HG03066 (cell line): ENCODE measurements at regions not wholly inside any gene's neighbourhood (a gene's known extent, or its start where the extent isn't known, plus 50 kb on each side); places are given as distances from the start of the nearest gene placed in this dataset.
"Not testable (repeated sequence)": the region's sequence is repeated elsewhere in the genome, so short reads cannot be mapped to it uniquely, and the experiment has no call there.

Source experiments
- ATAC-seq: cut with Tn5 transposase; IDR thresholded peaks from one replicate; pipeline ENCODE4 v1.9.1; 2021; ENCODE audit warnings: low read depth; ENCODE audit not compliant: unreplicated experiment

DNA sequence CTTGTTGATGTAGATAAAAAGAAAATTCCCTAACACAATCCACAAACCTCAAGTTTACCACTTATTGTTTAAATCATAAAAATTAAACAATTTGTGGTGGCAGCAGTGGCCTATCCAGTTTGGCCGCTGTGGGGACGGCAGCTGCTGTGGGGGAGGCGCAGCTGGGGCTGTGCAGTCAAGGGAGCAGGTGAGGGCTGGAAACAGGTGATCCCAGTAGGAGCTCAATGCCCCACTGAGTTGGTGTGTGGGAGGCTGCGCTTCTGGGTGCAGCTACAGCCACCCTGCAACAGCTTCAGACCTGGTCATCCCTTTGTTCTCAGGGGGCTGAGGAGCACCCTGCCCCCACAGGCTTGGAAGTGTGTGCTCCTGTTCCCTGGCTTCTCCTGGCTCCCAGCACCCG, 266.0 kb upstream of the FSIP2 start:
- no peak for ATAC-seq

DNA sequence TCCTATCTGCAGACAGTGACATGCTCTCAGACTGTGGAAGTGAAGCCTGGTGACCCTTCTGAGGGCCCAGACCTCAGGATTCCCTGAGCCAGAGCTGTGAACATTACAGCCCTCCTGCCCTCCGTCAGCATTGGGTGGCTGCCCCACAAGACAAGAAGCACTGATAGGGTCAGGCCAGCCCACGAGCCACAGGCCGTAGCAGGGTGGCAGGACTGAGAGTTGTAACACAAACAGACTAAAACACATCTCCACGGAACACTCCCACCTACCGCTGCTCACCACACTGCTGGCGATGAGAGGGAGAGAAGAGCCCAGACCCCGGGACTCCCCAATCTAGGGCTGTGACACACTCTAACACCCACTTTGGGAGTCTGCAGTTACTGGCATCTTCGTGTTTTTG, 264.8 kb upstream of the FSIP2 start:
- no peak for ATAC-seq

DNA sequence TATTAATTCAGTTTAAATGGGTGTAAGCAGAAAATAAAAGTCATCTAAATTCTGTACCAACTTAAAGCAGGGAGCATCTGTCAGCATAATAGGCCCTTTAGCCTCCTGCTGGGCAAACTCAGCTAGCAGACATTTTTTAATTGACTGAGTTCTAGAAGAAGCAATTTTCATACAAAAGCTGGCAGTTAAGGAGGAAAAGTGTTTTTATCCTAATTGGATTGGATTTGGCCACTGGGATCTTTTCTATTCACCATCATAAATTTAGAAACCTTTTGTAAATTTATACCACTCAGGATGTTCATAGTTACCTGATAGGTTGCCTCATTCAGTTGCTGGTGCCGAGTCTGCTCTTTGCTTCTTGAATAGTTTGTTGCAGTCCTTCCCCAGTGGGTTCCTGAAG, 262.7 kb upstream of the FSIP2 start:
- no peak for ATAC-seq

DNA sequence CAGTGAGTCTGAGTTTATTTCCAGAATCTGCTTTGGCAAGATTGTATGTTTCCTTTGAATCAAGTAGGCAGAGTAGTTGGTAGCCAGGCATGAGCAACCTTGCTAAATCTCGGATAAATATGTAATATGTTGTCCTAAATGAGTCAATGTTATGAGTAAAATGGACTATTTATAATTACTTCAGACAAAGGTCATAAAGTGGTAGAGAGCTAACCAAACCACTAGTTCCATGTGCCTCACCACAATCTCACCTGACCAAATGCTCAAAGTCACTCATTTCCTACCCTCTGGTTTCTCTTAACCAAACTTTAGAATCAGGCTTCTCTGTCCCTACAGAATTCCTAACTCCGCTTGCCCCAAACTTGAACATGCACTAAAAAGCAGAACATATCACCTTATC, 261.2 kb upstream of the FSIP2 start:
- ATAC-seq: no peak

DNA sequence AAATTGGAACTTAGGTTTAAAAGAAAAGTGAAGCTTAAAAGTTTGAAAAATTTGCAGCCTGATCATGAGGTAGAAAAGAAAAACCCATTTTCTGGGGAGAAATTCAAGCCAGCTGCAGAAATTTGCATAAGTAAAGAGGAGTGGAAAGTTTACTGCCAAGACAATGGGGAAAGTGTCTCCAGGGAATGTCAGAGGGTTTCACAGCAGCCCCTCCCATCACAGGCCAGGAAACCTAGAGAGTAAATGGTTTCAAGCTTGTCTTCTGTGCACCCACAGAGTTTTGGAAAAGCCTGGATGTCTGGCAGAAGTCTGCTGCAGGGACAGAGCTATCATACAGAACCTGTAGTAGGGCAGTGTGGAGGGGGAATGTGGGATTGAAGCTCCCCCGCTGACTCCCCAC, 254.0 kb upstream of the FSIP2 start:
- no peak for ATAC-seq

DNA sequence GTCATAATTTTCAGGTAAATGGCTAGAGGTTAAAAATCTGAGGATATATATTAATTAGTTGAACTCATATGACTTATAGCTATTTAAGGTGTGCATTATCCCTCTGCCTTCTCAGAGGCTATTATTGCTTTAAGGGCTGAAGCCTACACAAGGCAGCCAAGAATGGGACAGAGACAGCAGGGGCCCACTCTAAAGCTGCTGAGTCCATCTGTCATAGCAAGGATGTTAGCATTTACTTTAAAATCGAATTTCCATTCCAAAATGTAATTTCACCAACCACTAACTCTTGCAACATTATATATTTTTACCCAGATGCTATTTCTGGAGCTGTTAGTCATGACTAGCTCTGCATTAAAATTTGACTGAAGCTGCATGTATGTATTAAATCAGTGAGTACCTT, 236.3 kb upstream of the FSIP2 start:
- ATAC-seq: no peak

DNA sequence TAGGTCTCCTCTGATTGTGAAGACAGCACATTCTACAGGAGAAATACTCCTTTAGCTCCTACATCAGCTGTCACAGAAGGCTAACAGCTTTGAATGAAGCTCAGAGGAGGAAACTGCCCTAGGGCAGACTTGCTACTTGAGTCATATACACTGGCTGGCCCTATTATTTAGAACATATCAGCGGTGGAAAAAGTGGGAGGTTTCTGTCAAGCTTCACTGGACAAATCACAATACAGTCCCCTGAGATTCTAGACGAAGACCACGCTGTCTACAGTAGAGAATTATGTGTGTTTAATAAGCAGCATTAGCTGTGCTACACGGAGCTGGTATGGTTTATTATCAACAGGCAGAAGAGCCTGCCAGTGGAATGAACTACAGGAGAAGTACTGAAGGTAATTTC, 230.9 kb upstream of the FSIP2 start:
- no peak for ATAC-seq

DNA sequence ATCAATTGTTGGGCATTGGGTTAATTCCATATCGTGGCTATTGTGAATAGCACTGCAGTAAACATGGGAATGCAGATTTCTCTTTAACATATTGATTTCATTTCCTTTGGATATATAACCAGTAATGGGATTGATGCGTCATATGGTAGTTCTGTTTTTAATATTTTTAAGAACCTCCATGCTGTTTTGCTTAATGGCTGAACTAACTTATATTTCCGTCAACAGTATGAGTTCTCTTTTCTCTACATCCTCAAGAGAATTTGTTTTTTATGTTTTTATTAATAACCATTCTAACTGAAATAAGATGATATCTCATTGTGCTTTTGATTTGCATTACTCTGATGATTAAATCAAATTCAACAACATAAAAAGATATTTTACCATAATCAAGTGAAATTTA, 228.5 kb upstream of the FSIP2 start:
- no peak for ATAC-seq

DNA sequence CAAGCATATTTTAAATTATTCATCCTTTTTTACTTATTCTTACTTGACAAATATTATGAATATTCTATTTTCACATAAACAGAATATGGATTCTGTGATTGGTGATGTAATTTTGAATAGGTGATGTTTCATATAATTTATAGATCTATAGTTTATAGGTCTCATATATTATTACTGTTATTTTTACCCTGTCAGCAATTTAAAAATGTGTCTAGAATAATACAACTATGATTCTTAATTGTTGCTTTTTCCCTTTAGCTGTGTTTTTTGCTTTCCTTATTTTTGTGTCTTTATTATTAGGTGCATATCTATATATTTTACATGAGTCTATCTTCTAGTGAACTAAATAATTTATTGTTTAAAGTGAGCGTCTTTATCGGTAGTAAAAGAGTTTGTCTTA, 226.7 kb upstream of the FSIP2 start:
- ATAC-seq: no peak

DNA sequence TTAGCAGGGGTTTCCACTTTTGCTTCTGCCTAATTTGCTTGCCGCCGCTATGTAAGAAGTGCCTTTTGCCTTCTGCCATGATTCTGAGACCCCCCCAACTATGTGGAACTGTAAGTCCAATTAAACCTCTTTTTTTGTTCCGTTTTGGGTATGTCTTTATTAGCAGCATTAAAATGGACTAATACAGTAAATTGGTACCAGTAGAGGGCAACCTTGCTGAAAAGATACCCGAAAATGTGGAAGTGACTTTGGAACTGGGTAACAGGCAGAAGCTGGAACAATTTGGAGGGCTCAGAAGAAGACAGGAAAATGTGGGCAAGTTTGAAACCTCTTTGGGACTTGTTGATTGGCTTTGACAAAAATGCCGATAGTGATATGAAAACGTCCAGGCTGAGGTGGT, 216.1 kb upstream of the FSIP2 start:
- no peak for ATAC-seq

DNA sequence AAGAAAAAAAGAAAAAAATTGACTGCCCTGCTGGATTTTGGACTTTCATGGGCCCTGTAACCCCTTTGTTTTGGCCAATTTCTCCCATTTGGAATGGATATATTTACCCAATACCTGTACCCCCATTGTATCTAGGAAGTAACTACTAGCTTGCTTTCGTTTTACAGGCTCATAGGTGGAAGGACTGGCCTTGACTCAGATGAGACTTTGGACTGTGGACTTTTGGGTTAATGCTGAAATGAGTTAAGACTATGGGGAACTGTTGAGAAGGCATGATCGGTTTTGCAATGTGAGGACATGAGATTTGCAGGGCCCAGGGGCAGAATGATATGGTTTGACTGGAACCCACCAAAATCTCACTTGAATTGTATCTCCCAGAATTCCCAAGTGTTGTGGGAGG, 214.4 kb upstream of the FSIP2 start:
- ATAC-seq: not testable (repeated sequence)

DNA sequence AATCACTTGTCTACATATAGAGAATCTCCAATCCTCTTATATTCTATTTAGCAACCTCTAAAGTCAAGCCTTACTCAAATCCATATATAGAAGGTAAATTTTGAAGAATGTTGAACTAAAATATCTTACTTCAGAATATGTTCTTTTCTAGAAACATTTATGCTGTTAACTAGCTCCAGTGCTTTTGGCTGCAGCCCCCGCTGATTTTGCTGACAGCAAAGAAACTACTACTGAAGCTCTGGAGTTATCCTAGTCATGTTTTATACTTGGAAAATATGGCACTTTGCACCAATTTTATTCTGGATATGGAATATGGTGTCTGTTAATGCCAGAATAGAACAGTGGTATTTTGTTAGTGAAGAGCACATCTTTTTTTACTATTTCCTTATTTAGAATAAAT, 212.4 kb upstream of the FSIP2 start:
- ATAC-seq: no peak

DNA sequence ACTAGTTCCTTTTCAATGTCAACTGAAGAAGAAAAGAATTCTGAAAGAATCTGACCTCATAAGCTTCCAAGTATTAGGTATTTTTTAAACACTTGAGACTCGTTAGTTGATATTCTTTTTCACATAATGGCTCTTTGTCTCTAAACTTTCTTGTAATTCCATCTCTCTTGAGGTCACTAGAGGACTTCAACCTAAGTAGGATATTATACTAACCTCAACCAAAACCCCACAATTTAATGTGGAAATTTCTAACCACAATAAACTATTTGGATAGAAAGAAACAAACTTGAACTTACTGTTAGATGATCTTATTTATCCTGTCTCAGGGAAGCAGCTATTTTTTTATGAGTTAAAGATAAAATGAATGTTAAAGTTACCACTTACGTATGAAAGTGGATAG, 206.9 kb upstream of the FSIP2 start:
- no peak for ATAC-seq

DNA sequence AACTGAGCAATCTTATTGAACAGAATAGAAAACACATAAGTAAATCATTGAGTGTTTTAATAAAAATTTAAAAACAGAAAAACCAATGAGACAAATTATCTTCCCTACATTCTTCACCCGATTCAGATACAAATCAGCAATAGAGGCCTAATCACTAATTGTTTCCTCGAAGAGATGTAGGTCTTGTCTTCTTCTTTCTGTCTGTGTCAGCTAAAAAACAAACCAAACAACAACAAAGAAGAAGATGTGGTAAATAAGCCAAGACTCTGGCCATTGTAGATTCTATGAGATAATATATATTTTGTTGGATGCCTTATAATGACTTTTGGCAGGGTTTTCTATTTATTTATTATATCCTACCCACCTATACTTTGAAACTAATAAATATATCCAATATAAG, 200.9 kb upstream of the FSIP2 start:
- no peak for ATAC-seq

DNA sequence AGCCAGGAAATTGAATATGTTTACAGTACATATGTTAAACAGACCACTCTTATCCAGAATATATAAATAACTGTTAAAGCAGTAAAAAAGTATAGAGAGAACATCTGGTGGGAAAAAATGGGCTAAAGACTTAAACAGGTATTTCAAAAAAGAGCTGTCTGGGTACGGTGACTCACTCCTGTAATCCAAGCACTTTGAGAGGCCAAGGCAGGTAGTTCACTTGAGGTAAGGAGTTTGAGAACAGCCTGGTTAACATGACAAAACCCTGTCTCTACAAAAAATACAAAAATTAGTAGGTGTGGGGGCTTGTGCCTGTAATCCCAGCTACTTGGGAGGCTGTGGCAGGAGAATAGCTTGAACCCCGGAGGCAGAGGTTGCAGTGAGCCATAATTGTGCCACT, 171.4 kb upstream of the FSIP2 start:
- no peak for ATAC-seq

DNA sequence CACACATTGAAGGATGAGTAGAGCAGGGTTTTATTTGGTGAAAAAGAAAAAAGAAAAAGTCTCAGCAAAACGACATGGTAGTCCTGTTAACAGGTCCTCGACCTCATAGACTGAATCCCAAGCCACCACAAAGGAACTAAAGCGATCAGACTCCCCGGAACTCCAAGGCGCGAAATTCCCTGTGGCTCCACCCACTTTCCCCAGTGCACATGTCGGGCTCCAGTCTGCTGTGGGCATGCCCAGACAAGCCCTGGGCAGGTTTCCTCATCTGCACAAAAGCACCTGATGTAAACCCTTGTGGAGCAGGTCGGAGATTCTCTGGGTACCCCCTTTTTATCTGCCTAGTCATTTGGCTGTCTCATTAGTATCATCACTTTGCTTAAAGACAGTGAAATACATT, 170.7 kb upstream of the FSIP2 start:
- ATAC-seq: no peak

DNA sequence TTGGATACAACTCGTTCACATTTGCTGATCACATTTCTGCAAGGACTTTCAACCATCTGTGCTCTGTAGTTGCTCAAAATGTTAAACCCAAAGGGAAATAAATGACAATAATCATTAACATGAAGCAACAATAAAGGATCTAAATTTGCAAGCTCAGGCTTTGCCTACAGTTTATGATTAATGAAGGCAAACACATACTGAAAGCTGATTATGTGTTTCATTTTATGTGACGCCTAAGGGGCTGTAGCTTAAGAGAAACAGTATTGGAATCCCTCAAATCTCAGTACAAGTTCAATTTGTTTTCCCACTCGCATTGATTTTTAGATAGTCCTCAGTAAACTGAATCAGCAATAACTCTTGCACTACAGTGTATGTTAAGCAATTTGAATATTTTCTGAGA, 160.3 kb upstream of the FSIP2 start:
- ATAC-seq: no peak

DNA sequence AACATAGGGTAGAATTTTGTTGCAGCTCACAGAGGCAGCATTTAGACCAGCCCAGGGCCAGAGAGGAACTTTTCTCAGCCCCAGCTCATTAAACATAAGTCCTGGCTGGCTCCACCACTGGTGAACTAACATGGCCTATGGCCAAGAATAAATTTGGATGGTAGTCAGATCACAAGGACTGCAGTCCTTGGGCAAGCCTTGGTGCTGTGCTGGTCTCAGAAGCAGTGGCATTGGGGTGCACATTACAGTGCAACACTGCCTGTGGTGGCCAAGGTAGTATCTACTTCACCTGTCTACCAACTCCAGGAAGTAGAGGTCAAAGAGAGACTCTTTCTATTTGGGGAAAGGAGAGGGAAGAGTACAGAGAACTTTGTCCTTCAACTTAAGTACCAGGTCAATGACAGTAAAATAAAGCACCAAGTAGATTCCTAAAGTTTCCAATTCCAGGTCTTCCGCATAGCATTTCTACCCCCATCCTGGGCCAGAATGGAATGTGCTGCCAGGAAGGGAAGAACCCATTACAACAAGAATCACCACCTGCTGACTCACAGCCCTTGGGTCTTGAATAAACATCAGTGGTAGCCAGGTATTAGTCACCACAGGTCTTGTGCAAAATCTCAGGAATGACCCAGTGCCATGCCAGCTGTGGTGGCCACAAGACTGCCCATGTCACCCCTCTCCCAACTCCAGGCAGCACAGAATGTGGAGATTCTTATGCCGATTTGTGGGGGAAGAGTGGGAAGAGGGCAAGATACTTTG, 155.4 kb upstream of the FSIP2 start:
- ATAC-seq: no peak

DNA sequence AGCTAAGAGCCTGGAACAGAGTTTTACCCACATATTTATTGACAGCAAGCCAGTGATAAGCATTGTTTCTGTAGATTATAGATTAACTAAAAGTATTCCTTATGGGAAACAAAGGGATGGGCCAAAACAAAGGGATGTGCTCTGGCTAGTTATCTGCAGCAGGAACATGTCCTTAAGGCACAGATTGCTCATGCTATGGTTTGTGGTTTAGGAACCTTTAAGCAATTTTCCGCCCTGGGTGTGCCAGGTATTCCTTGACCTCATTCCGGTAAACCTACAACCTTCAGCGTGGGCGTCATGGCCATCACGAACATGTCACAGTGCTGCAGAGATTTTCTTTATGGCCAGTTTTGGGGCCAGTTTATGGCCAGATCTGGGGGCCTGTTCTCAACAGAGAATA, 153.4 kb upstream of the FSIP2 start:
- not testable (repeated sequence) for ATAC-seq

DNA sequence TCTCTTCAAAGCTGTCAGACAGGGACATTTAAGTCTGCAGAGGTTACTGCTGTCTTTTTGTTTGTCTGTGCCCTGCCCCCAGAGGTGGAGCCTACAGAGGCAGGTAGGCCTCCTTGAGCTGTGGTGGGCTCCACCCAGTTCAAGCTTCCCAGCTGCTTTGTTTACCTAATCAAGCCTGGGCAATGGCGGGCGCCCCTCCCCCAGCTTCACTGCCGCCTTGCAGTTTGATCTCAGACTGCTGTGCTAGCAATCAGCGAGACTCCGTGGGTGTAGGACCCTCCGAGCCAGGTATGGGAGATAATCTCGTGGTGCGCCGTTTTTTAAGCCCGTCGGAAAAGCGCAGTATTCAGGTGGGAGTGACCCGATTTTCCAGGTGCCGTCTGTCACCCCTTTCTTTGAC, 147.3 kb upstream of the FSIP2 start:
- ATAC-seq: not testable (repeated sequence)

DNA sequence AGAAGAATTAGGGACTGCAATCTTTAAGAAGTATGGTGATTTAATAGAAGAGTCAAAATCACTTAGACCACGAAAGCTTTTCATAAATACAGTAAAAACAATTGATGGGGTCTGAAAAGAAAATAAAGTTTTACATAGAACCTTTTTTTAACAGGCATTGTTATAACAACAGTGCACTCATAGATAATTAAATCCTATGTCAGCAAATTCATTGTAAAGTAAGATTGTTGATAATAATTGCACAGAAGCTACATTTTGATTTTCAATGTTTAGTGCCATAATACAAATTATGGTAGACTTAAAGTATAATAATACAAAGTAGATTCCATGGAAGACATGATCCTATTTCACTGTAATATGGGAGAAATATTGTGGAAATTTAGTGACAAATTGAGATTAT, 130.7 kb upstream of the FSIP2 start:
- no peak for ATAC-seq

DNA sequence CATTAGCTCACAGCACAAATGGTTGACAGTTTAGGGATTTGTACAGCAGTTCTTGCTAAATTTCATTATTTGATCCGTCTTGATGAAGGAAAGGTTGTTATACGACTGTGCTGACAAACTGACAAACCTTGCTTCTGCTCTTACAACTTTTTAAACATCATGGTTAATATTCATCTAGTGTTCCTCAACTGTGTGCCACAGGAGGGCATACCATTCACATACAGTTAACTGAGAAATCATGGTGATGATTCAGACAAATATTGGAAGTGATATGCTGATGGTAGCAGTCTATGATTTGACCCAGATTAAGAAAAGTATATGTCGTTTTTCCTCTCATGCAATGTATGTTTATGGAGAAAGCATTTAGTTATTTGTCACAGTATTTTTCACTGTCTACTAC, 129.8 kb upstream of the FSIP2 start:
- no peak for ATAC-seq

DNA sequence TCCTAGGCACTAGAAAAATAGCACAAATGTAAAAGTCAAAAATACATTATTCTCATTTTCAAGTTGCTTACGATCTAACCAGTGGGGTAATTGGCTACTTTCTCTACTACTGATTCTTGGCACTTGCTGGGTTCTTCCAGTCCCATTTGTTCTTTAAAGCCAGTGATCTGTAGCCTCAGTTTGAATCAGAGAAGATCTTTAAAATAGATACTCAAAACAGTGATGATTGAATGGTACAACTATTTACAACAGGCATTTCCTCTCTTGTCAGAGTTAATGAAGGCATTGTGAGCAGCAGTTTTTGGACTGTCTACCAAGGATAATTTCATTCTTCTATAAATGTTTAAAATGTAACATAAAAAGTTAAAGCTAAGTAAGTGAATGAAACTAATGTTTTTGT, 128.3 kb upstream of the FSIP2 start:
- ATAC-seq: no peak
